Right cardiac atrium (tissue), 5 donors: ENCODE measurements at regions not wholly inside any gene's neighbourhood (a gene's known extent, or its start where the extent isn't known, plus 50 kb on each side); places are given as distances from the start of the nearest gene placed in this dataset.
"Not testable (repeated sequence)": the region's sequence is repeated elsewhere in the genome, so short reads cannot be mapped to it uniquely, and the experiment has no call there.

Source experiments
- ATAC-seq, 2 donors: fragments of 200-7000 bp; cut with Tn5 transposase; one replicate each; pipeline versions ENCODE4 v1.8.0 to v1.9.1; 2020; ENCODE audit warnings: moderate library complexity in 2 of 2, mild to moderate bottlenecking in 1 of 2
- DNase-seq, 3 donors: peaks; one replicate each; pipeline ENCODE4 v3.0.0-alpha.2; 2020
- H3K27ac ChIP-seq: one replicate; pipeline ENCODE4 v1.5.1; 2013; ENCODE audit warnings: mild to moderate bottlenecking, low read length, control low read depth, moderate library complexity
- H3K27me3 ChIP-seq: one replicate; pipeline ENCODE4 v1.6.1; 2013; ENCODE audit not compliant: control insufficient read depth, insufficient read depth
- H3K4me1 ChIP-seq: one replicate; pipeline ENCODE4 v1.6.1; 2013; ENCODE audit warnings: low read length; ENCODE audit not compliant: control insufficient read depth, insufficient read depth
- H3K4me3 ChIP-seq: one replicate; pipeline ENCODE4 v1.5.1; 2013; ENCODE audit warnings: low read length, control low read depth
- H3K9me3 ChIP-seq: one replicate; pipeline ENCODE4 v1.6.1; 2013; ENCODE audit warnings: low read length; ENCODE audit not compliant: control insufficient read depth
- WGBS: extraction: QIAGEN DNeasy Blood & Tissue Kit; methylation state at CpG from one replicate; pipeline ENCODE4 v1.1.7; 2013; 5-methylcytosine and 5-hydroxymethylcytosine counted together
- intact Hi-C, 4 donors: fragments of 100-400 bp; cut with DNase I; formaldehyde crosslinking; loops; one replicate each; pipeline versions ENCODE4 v1.11.0 to v1.14.0; 2022 to 2023
- donor health status: healthy with polysubstance abuse.
- donor health status: DM: no; HTN: yes; CAD: no.
- donor health status: DM: no; HTN: no; CAD: no.
- donor health status: DM: no; HTN: yes; CAD: no; lungs with severe emphysema.
- donor health status: DM: yes; HTN: yes; CAD: no.

DNA sequence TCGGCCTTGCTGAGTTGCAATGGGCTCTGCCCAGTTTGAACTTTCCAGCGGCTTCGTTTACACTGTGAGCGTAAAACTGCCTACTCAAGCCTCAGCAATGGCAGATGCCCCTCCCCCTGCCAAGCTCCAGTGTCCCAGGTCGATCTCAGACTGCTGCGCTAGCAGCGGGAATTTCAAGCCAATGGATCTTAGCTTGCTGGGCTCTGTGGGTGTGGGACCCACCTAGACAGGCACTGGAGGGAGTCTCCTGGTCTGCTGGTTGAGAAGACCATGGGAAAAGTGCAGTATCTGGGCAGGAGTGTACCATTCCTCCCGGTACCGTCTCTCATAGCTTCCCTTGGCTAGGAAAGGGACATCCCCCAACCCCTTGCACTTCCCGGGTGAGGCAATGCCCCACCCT lies 88.2 kb downstream of the KLHL28 start:
- no peak overlapping the region for H3K4me3 ChIP-seq
- H3K27ac ChIP-seq = no peak overlapping the region
- DNase-seq (no peak), ATAC-seq (no peak)
- H3K9me3 ChIP-seq = no peaks in the 10 kb centered on the region
- WGBS = 66% methylated on average over 10 of the region's 10 CpGs
- H3K27me3 ChIP-seq = no peaks in the 10 kb centered on the region
- H3K4me1 ChIP-seq = no peaks in the 10 kb centered on the region
- intact Hi-C loops = no loop called here

DNA sequence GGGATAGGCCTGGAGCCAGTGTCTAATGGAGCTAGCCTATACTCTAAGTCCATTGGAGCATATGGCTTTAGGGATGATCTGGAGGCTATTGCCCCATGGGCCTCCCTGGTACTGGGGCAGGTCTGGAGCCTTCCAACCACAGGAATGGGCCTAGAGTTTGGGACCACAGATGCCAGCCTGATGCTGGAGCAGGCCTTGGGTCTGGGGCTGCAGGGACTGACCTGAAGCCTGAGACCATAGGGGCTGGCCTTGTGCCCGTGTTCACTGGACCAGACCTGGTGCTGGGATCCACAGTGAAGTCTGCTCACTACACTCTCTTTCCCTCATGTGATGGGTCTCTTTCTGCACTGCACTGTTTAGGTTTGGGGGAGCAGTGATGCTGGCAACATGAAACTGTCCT lies 95.0 kb downstream of the KLHL28 start:
- H3K27ac ChIP-seq = no peak overlapping the region
- DNase-seq (no peak), ATAC-seq (no peak)
- intact Hi-C loops = no loop called here
- H3K4me1 ChIP-seq = no peaks in the 10 kb centered on the region
- WGBS = 82% methylated on average over 1 of the region's 1 CpG
- no peak overlapping the region for H3K4me3 ChIP-seq
- H3K9me3 ChIP-seq = no peaks in the 10 kb centered on the region
- H3K27me3 ChIP-seq = no peaks in the 10 kb centered on the region

DNA sequence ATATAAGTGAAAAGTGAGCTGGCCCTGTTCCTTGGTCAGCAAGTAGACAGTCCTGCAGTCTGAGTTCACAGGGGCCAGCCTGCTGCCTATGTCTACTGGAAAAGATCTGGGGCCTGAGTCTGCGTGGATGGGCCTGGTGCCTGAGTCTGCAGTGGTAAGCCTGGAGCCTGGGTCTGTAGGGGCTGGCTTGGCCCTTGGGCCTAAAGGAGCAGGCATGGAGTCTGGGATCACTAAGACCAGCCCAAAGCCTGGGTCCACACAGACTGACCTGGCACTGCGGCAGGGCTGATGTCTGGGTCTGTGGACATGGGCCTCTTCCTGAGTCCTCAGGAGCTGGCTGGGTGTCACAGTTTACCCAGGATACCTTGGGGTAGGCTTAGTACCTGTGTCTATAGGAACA lies 95.4 kb downstream of the KLHL28 start:
- Histone ChIP-seq H3K4me3 (no peak overlapping the region), H3K27me3 (no peaks in the 10 kb centered on the region), H3K4me1 (no peaks in the 10 kb centered on the region), H3K27ac (no peak overlapping the region), H3K9me3 (no peaks in the 10 kb centered on the region)
- intact Hi-C loops = no loop called here
- ATAC-seq = no peak
- 95% methylated on average over 2 of the region's 2 CpGs for WGBS
- peak in 1 of 3 donors; percentile 50 for DNase-seq

DNA sequence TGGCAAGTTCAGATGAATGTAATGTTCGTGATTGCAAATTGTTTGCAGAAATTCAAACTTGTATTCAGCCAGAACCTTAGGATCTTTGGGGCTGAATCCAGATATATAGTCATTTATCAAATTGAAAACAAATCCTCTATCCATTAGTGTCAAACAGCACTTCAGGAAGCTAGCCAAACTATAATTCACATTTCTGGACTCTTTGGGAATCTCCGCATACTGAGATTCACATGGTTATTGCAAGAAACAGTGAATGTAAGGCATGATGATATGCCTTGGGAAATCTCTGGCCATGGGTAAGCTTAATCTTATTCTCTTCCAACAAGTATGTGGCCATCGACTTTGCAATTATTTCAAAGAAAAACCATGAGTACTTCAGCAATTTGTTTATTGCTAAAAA lies 98.5 kb downstream of the KLHL28 start:
- DNase-seq = no peak
- no peaks in the 10 kb centered on the region for H3K9me3 ChIP-seq
- WGBS = 58% methylated on average over 3 of the region's 3 CpGs
- intact Hi-C loops = no loop called here
- ATAC-seq = no peak
- H3K4me1 ChIP-seq = no peaks in the 10 kb centered on the region
- no peak overlapping the region for H3K4me3 ChIP-seq
- no peaks in the 10 kb centered on the region for H3K27me3 ChIP-seq
- H3K27ac ChIP-seq = no peak overlapping the region

DNA sequence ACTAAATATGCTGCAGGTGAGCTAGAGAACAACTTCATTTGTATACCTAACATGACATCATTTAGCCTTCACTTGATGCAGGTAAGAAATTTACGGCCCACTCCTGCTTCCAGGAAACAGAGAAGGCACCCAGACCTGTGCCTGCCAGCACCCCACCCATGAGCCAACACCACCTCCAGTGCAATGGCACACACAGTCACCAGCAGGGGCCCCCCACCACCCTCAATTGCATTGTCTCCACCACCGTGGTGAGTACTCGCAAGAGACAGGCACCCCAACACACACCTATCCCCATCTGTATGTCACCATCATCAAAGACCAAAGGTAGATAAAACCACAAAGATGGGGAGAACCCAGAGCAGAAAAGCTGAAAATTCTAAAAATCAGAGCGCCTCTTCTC lies 107.6 kb downstream of the KLHL28 start:
- no peak for ATAC-seq
- Histone ChIP-seq H3K4me3 (no peak overlapping the region), H3K27me3 (no peaks in the 10 kb centered on the region), H3K4me1 (no peaks in the 10 kb centered on the region), H3K27ac (no peak overlapping the region), H3K9me3 (no peaks in the 10 kb centered on the region)
- WGBS = 87% methylated on average over 4 of the region's 4 CpGs
- intact Hi-C loops = no loop called here
- DNase-seq = no peak

DNA sequence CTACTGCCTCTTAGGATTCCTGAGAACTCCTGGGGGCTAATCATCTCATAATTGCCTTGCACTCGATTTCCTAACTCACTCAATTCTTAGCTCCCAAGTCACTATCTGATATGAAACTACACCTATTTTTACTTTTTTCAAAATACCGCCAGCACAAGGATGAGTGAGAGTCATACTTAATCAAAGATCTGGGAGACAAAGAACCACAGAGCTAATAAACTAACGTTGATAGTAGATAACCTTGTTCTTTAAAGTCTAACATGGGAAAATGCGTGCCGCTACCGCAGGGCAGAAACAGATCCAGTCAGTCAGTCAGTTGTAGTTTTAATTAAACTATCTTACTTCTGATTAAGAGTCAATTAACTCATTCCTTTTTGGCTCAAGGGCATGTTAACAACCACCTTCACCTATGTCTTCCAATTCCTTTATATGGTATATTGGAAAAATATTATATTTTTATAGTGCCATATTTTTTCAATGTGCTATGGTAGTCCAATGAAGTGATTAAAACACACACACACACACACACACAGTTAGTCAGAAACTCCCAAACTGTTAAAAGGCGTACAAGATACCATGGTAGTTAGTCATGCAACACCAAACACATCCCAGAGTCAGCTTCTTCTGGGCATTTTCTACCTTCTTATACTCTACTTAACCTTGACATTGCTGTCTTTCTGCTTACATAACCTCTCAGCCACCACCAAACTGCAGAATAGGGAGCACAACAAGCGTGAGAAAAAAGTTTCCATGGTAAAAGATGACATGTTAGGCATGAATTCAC lies 114.0 kb downstream of the KLHL28 start:
- 75% methylated on average over 8 of the region's 8 CpGs for WGBS
- DNase-seq (no peak), ATAC-seq (no peak)
- Histone ChIP-seq H3K9me3 (no peaks in the 10 kb centered on the region), H3K4me3 (no peak overlapping the region), H3K27me3 (no peaks in the 10 kb centered on the region), H3K4me1 (no peaks in the 10 kb centered on the region), H3K27ac (no peak overlapping the region)
- intact Hi-C loops = no loop called here

DNA sequence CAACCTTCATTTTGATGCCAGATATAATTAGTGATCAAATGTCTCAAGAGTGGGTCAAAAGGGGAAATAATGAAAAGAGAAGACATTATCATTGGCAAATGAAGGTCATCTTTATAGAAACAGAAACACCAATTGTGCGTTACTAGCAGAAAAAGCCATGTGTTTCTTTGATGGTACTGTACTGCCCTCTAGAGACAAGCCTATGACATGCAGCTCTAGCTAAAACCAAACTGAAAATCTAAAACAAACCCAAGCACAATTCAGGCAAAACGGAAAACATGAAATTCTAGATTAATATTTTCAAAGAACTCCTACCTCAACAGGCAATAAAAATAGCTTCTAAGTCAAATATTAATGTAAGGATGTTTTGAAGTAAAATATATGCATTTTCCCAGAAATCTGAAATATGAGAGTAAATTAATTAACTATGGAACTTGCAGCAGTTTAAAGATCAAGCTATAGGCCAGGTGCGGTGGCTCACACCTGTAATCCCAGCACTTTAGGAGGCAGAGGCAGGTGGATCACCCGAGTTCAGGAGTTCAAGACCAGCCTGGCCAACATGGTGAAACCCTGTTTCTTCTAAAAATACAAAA lies 115.4 kb downstream of the KLHL28 start:
- DNase-seq (no peak), ATAC-seq (no peak)
- no peaks in the 10 kb centered on the region for H3K4me1 ChIP-seq
- 23% methylated on average over 4 of the region's 4 CpGs for WGBS
- H3K4me3 ChIP-seq = no peak overlapping the region
- H3K27ac ChIP-seq = no peak overlapping the region
- H3K27me3 ChIP-seq = no peaks in the 10 kb centered on the region
- intact Hi-C loops = no loop called here
- no peaks in the 10 kb centered on the region for H3K9me3 ChIP-seq

DNA sequence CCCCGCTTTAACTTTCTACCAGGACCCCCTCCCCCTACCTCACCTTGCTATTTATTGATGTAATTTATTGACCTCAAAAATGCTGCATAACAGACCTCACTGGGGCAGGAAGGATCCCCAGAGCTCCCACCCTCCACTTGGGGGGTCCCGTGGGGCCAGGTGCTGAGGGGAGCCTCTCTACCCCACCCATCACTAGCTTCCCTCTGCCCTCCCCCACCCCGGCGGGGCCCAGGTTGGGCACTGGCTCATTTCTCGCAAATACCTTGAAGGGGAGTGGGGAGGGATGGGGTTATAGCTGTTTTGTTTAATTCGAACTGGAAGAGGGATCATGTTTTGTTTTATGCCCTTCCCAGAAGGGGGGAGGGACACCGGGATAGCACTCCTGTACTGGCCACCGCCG lies 125.8 kb downstream of the KLHL28 start:
- ATAC-seq, H3K4me3 ChIP-seq, H3K9me3 ChIP-seq, H3K4me1 ChIP-seq, H3K27ac ChIP-seq, H3K27me3 ChIP-seq, intact Hi-C loops: not testable (repeated sequence)
- WGBS = 84% methylated on average over 9 of the region's 9 CpGs
- peak in 1 of 3 donors; percentile 45 for DNase-seq

DNA sequence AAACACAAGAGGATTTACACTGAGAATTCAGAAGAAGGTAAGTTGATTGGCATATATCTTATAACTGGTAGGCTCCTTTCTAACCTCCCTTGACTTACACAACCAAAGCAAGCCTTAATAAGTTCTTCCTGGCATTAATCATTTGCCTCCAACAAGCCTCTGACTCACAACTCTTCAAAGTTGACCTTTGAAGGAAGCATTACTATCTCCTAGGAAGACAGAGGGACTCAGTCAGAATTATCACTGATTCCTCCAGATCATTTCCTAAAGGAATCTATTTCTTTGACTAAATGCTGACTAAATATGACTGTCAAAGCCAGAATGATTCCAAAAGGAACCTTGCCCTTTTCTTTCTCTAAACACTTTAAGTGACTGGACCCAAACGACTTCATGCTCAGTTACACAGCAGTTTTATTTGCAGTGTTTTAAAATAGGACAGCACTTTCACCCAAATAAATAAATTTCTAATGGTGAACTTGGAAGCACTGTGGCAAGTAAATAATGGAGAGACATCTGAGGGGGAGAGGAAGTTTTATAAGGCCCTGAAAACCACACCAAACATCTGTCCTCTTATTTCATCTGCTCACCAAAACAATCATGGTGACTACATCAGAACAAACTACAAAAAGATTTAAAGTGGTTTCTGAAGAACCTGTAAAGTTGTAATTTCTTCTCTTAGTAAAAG lies 128.2 kb downstream of the KLHL28 start:
- ATAC-seq = no peak
- no peak for DNase-seq
- intact Hi-C loops = no loop called here
- 30% methylated on average over 1 of the region's 1 CpG for WGBS
- H3K4me3 ChIP-seq = no peak overlapping the region
- no peaks in the 10 kb centered on the region for H3K9me3 ChIP-seq
- H3K27me3 ChIP-seq = no peaks in the 10 kb centered on the region
- no peaks in the 10 kb centered on the region for H3K4me1 ChIP-seq
- no peak overlapping the region for H3K27ac ChIP-seq

DNA sequence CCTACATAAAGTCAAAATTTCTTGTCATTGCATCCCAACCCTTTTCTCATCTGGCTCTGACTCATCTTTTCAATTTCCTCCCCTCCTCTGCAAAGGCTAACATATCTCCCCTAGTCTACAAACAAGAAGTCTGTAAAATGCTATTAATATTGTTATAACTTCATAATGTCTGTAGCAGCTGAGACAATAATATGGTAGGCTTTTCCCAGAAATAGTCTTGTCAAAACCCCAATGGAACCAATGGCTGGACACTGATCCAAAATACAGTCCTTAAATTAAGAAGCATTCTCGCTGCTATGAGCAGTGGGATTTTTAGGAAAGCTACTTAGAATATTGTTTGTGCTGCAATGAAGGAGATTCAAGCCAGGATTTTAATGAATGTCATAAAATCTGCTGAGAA lies 131.4 kb downstream of the KLHL28 start:
- Histone ChIP-seq H3K27me3 (no peaks in the 10 kb centered on the region), H3K4me1 (no peaks in the 10 kb centered on the region), H3K27ac (no peak overlapping the region), H3K9me3 (no peaks in the 10 kb centered on the region), H3K4me3 (no peak overlapping the region)
- WGBS = 64% methylated on average over 1 of the region's 1 CpG
- DNase-seq (no peak), ATAC-seq (no peak)
- intact Hi-C loops = no loop called here

DNA sequence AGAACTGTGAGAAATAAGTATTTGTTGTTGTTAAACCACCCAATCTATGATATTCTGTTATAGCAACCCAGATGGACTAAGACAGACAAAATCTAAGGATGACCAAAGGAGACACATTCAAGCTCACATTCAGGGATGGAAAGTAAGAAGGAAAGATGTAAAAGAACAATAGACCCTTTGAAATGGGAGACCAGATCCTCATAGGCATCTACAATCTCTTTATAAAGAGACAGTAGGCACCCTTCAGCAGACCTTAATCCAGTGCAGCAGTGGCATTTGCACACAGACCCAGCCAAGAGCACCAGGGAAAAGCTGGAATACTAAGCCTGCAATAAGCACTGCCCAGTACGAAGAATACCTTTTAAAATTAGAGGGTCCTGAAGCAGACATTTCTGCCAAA lies 132.7 kb downstream of the KLHL28 start:
- Histone ChIP-seq H3K27ac (no peak overlapping the region), H3K9me3 (no peaks in the 10 kb centered on the region), H3K4me3 (no peak overlapping the region), H3K4me1 (no peaks in the 10 kb centered on the region), H3K27me3 (no peaks in the 10 kb centered on the region)
- DNase-seq (no peak), ATAC-seq (no peak)
- 98% methylated on average over 1 of the region's 1 CpG for WGBS
- intact Hi-C loops = no loop called here
